Immature natural killer cell (primary cell): ENCODE measurements at regions not wholly inside any gene's neighbourhood (a gene's known extent, or its start where the extent isn't known, plus 50 kb on each side); places are given as distances from the start of the nearest gene placed in this dataset.

Source experiments
- DNase-seq, 3 donors: peaks; one replicate each; pipeline ENCODE4 v3.0.0; 2022; ENCODE audit warnings: mixed read lengths in 1 of 3
- H3K27ac Mint-ChIP-seq, 6 donors: one replicate each; pipeline ENCODE4 v1.8.0; 2020; ENCODE audit warnings: mixed read lengths in 6 of 6, mild to moderate bottlenecking in 5 of 6, inconsistent platforms in 4 of 6, moderate library complexity in 3 of 6
- H3K27me3 Mint-ChIP-seq, 3 donors: one replicate each; pipeline ENCODE4 v1.8.0; 2020 to 2021; ENCODE audit warnings: low read depth in 3 of 3, mild to moderate bottlenecking in 3 of 3, mixed read lengths in 3 of 3, moderate library complexity in 3 of 3, inconsistent platforms in 1 of 3
- H3K36me3 Mint-ChIP-seq, 3 donors: one replicate each; pipeline ENCODE4 v1.8.0; 2020; ENCODE audit warnings: mixed read lengths in 3 of 3, inconsistent platforms in 2 of 3, mild to moderate bottlenecking in 2 of 3
- H3K4me1 Mint-ChIP-seq, 2 donors: one replicate each; pipeline ENCODE4 v1.8.0; 2020; ENCODE audit warnings: inconsistent platforms in 2 of 2, mild to moderate bottlenecking in 2 of 2, mixed read lengths in 2 of 2, moderate library complexity in 1 of 2
- H3K4me3 Mint-ChIP-seq, 5 donors: one replicate each; pipeline ENCODE4 v1.8.0; 2020; ENCODE audit warnings: mild to moderate bottlenecking in 5 of 5, mixed read lengths in 5 of 5, inconsistent platforms in 3 of 5, moderate library complexity in 3 of 5
- H3K9me3 Mint-ChIP-seq, 6 donors: one replicate each; pipeline ENCODE4 v1.8.0; 2020; ENCODE audit warnings: mild to moderate bottlenecking in 6 of 6, mixed read lengths in 6 of 6, inconsistent platforms in 4 of 6, moderate library complexity in 3 of 6

GRCh38 chr2:118310681-118311429, 222.6 kb downstream of the INSIG2 start:
- Mint-ChIP-seq H3K27me3 (peaks cover 2 to 22% (median 3%) of the 10 kb centered on the region in 3 donors), H3K9me3 (peaks cover 0 to 1% (median 0%) of the 10 kb centered on the region in 6 donors), H3K4me3 (peak overlapping the region; percentile 84 to 92 (median 87)), H3K27ac (peak overlapping the region; percentile 52 to 88 (median 78)), H3K4me1 (peaks cover 6 to 15% of the 10 kb centered on the region in 2 donors), H3K36me3 (no peaks in the 10 kb centered on the region)
- no peak for DNase-seq

DNA sequence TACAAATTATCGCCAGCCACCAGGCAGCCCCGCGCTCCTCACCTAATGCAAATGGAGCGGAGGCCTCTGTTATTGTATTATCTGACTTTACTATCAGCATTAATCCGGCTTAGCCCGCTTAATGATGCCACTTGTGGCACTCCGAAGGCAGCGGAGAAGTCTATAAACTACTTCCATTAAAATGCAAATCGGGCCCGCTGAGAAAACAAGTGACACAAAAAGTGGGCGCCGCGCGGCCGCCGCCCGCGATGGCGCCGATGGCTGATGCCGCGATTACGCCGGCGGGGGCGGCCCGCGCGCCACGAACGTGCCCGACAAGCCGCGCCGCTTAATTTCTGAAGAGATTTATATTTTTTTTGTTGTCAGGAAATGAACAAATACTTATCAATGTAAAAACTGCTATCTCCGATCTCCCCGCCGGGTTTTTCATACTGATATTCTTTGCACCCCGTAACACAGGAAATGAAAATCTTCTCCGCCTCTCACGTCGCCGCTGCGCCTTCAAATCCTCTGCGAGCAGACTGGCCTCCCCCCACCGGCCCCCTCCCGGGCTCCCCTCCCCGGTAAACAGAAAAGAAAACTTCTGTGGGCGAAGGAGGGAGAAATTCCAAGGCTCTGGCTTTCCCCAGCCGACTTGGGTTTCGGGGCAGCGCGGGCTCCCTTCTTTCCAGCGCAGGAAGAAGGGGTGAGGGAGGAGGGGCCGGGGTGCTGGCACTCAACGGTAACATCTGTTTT, 221.8 kb downstream of the INSIG2 start:
- no peaks in the 10 kb centered on the region for H3K36me3 Mint-ChIP-seq
- H3K4me1 Mint-ChIP-seq = peaks cover 6 to 15% of the 10 kb centered on the region in 2 donors
- peak overlapping the region; percentile 84 to 92 (median 87) for H3K4me3 Mint-ChIP-seq
- peak overlapping the region; percentile 71 to 90 (median 84) for H3K27ac Mint-ChIP-seq
- peaks cover 0 to 1% (median 0%) of the 10 kb centered on the region in 6 donors for H3K9me3 Mint-ChIP-seq
- peak; percentile 42 to 66 (median 50) for DNase-seq
- H3K27me3 Mint-ChIP-seq = peaks cover 2 to 24% (median 3%) of the 10 kb centered on the region in 3 donors

DNA sequence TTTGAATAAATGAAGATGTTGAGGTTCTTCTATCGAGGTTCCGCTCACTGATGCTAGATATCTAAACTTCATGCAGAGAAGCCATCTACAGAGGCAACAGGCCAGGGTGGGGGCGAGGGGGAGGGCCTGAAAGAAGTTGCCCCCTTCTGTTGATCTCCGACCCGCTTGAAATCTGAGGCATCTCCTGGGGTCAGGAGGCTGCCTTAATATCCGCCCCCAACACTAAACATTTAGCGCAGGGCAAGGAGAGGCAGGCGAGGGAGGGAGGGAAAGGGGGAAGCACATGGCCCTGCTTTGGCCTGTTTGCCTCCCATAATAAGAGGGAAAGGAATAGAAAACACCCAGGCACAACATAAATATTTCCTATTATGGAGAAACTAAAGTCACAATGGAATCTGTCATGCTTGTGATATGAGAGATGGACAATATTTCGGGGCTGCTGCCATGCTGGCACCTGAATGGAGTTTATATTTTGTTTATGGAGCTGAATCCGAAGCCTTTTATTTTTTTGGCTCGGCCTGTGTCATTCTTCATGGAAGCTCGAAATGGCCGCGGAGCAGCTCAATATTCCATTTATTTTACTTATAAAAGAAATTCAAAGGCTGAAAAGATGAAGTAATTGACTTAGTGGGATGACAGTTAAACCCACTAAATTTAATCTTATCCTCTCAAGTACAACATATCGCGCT, 221.1 kb downstream of the INSIG2 start:
- H3K27me3 Mint-ChIP-seq = peaks cover 2 to 22% (median 3%) of the 10 kb centered on the region in 3 donors
- H3K9me3 Mint-ChIP-seq = peaks cover 0 to 1% (median 0%) of the 10 kb centered on the region in 6 donors
- H3K4me1 Mint-ChIP-seq = peaks cover 6 to 15% of the 10 kb centered on the region in 2 donors
- peak overlapping the region; percentile 71 to 90 (median 84) for H3K27ac Mint-ChIP-seq
- peak overlapping the region; percentile 84 to 92 (median 87) for H3K4me3 Mint-ChIP-seq
- H3K36me3 Mint-ChIP-seq = no peaks in the 10 kb centered on the region
- DNase-seq = no peak

DNA sequence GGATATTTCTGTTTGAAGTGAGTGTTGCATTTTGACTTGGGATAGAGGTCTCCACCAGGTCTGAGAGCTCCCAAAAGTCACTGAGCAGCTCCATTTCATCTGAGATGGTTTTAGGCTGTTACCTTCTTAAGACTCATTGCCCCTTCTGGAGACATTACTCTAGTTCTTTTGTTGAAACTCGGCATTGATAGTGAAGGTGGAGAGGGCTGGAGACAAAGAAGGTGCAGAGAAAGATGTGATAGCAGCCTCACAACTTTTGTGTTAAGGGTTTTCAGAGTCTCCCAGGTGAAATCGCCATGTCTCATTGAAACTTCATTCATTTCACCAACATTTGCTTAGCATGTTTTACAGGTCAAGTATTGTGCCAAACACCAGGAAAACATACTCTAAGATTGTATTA, 219.6 kb downstream of the INSIG2 start:
- no peaks in the 10 kb centered on the region for H3K36me3 Mint-ChIP-seq
- H3K9me3 Mint-ChIP-seq = peaks cover 0 to 1% (median 0%) of the 10 kb centered on the region in 6 donors
- peaks cover 2 to 17% (median 3%) of the 10 kb centered on the region in 3 donors for H3K27me3 Mint-ChIP-seq
- no peak overlapping the region for H3K27ac Mint-ChIP-seq
- H3K4me3 Mint-ChIP-seq = peak overlapping the region in 2 of 5 donors; percentile 56 to 91
- H3K4me1 Mint-ChIP-seq = peaks cover 6 to 15% of the 10 kb centered on the region in 2 donors
- DNase-seq = no peak

DNA sequence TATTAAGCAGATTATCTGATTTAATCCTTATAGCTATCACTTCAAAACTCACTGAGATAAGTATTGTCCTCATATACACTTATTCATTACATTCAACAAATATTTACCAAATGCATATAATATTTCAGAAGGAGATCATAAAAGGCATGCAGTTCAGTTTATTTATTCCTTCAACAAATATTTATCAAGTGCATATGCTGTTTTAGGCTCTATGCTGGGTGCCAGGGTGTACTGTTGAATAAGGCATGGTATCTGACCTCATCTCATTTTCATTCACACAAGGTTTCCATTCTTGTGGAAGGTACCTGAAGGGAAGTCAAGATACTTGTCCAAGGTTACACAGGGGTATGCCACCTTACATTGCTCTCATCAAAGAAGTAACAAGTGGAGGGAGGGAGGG, 213.0 kb downstream of the INSIG2 start:
- H3K27me3 Mint-ChIP-seq = peaks cover 0 to 5% (median 1%) of the 10 kb centered on the region in 3 donors
- H3K4me1 Mint-ChIP-seq = no peaks in the 10 kb centered on the region
- no peak overlapping the region for H3K4me3 Mint-ChIP-seq
- H3K36me3 Mint-ChIP-seq = no peaks in the 10 kb centered on the region
- no peak overlapping the region for H3K27ac Mint-ChIP-seq
- H3K9me3 Mint-ChIP-seq = no peaks in the 10 kb centered on the region
- DNase-seq = no peak

DNA sequence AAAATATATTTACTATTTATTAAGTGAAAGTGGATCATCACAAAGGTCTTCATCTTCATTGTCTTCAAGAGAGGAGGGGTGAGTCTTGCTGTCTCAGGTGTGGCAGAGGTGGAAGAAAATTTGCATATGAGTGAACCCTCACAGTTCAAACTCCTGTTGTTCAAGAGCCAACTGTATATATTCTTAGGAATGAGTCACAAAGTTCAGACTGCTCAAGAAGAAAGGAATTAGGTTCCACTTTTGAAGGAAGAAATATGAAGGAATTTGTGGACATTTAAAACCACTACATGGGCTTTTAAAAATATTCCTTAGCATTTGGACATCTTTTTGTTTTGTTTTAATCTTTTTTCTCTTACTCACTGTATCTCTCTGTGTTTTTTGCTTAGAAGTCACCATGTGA, 212.6 kb downstream of the INSIG2 start:
- no peak for DNase-seq
- Mint-ChIP-seq H3K9me3 (no peaks in the 10 kb centered on the region), H3K4me1 (no peaks in the 10 kb centered on the region), H3K27ac (no peak overlapping the region), H3K4me3 (no peak overlapping the region), H3K36me3 (no peaks in the 10 kb centered on the region), H3K27me3 (peaks cover 0 to 5% (median 3%) of the 10 kb centered on the region in 3 donors)

DNA sequence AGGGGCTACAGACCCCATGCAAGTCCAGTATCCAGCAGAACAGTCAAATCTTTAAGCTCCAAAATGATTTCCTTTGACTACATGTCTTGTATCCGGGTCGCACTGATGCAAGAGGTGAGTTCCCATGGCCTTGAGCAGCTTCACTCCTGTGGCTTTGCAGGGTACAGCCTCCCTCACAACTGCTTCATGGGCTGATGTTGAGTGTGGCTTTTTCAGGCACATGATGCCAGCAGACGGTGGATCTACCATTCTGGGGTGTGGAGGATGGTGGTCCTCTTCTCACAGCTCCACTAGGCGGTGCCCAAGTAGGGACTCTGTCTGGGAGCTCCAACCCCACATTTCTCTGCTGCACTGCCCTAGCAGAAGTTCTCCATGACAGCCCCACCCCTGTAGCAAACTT, 208.4 kb downstream of the INSIG2 start:
- Mint-ChIP-seq H3K4me3 (no peak overlapping the region), H3K36me3 (no peaks in the 10 kb centered on the region), H3K27ac (no peak overlapping the region), H3K4me1 (no peaks in the 10 kb centered on the region), H3K9me3 (no peaks in the 10 kb centered on the region), H3K27me3 (peaks cover 1 to 5% (median 4%) of the 10 kb centered on the region in 3 donors)
- no peak for DNase-seq

DNA sequence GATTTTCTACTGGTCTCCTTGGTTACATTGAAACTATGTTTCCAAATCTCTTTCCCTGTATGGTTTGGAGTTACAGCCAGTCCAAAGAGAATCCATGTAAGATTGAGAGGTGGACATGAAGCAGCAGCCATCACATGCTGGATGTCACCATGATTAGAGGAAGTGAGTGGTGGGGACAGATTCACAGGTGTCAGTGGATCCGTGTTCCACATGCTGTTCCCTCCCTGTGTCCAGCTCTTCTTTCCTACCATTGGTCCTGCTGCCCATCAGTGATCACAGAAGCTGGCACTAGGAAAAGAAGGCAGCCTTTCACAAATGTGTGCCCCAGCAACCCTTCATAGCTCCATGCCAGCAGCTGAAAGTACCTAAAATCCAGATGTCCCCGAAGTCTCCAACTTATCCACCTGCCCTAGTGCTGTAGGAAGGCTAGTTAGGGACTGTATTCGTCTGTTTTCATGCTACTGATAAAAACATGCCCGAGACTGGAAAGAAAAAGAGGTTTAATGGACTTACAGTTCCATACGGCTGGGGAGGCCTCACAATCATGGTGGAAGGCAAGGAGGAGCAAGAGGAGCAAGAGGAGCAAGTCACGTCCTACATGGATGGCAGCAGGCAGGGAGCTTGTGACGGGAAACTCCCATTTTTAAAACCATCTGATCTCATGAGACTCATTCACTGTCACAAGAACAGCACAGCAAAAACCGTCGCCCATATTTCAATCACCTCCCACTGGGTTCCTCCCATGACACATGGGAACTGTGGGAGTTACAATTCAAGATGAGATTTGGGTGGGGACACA, 207.5 kb downstream of the INSIG2 start:
- no peaks in the 10 kb centered on the region for H3K9me3 Mint-ChIP-seq
- no peak for DNase-seq
- no peak overlapping the region for H3K4me3 Mint-ChIP-seq
- no peaks in the 10 kb centered on the region for H3K4me1 Mint-ChIP-seq
- H3K36me3 Mint-ChIP-seq = no peaks in the 10 kb centered on the region
- H3K27me3 Mint-ChIP-seq = peaks cover 2 to 5% (median 4%) of the 10 kb centered on the region in 3 donors
- no peak overlapping the region for H3K27ac Mint-ChIP-seq

- no peak overlapping the region for H3K27ac Mint-ChIP-seq
- peaks cover 2 to 5% (median 4%) of the 10 kb centered on the region in 3 donors for H3K27me3 Mint-ChIP-seq
- H3K36me3 Mint-ChIP-seq = no peaks in the 10 kb centered on the region
- H3K4me3 Mint-ChIP-seq = no peak overlapping the region
- no peaks in the 10 kb centered on the region for H3K4me1 Mint-ChIP-seq
- DNase-seq = no peak
- no peaks in the 10 kb centered on the region for H3K9me3 Mint-ChIP-seq
Observed at GRCh38 chr2:118294063-118294462, 205.8 kb downstream of the INSIG2 start.

DNA sequence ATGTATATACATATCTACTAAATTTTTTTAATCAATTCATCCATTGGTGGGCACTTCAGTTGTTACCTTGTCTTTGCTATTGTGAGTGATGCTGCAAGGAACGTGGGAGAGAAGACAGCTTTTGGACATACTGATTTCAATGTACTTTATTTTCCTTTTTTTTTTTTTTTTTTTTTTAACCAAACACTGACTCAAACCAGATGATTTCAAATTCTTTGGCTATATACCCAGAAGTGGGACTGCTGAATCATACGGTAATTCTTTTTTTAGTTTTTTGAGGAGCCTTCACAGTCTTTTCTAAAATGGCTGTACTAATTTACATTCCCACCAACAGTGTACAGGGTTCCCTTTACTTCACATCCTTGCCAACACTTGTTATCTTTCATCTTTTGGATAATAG, 204.7 kb downstream of the INSIG2 start:
- Mint-ChIP-seq H3K9me3 (no peaks in the 10 kb centered on the region), H3K27me3 (peaks cover 2 to 5% (median 4%) of the 10 kb centered on the region in 3 donors)

GRCh38 chr2:118291251-118291880, 203.1 kb downstream of the INSIG2 start:
- Mint-ChIP-seq H3K36me3 (no peaks in the 10 kb centered on the region), H3K27ac (no peak overlapping the region), H3K4me1 (no peaks in the 10 kb centered on the region), H3K27me3 (peaks cover 2 to 5% (median 4%) of the 10 kb centered on the region in 3 donors), H3K9me3 (peaks cover 0 to 2% (median 0%) of the 10 kb centered on the region in 6 donors), H3K4me3 (no peak overlapping the region)
- no peak for DNase-seq

More for the DNA sequence above, 204.7 kb downstream of the INSIG2 start:
- DNase-seq = no peak
- Mint-ChIP-seq H3K27ac (no peak overlapping the region), H3K36me3 (no peaks in the 10 kb centered on the region), H3K4me3 (no peak overlapping the region), H3K4me1 (no peaks in the 10 kb centered on the region)

DNA sequence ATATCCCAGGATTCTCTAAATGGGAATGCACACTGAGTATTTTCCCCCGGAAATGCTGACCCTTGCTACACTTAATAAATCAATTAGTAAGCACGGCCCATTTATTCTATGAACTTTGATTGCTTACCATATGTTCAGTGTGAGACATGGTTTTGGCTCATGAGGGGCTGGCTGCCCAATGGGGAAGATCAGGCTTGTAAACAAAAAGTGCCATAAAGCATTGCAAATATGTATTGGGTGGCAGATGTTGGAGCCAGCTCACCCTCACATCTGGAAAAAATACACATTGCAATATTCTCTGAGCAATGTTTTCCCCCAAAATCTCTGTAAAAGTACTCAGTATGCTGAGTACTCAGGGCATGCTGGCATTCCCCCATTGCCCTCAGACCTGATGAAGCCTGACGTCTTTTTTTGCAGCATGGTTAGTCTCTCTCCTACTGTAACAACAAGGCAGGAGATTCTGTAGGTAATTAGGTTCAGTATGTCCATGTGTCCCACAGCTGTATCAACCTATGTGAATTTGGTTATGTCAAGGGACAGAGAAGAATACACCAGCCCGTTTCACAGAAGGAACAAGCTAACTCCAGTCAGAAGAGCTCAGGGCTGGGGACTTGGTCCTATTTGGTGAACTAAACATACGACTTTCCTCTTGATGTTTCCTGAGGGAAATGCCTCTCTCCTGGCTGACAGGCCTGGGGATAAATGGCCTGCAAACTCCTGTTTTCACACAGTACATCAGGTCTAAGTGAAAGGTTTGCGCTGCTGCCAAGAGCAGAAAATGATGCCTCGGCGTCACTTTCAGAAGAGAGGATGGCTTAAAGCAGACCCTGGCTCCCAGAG, 202.4 kb downstream of the INSIG2 start:
- Mint-ChIP-seq H3K36me3 (no peaks in the 10 kb centered on the region), H3K27ac (no peak overlapping the region), H3K4me3 (no peak overlapping the region), H3K27me3 (peaks cover 2 to 4% (median 2%) of the 10 kb centered on the region in 3 donors), H3K4me1 (no peaks in the 10 kb centered on the region), H3K9me3 (peaks cover 0 to 2% (median 0%) of the 10 kb centered on the region in 6 donors)
- DNase-seq = no peak
